HG02885 (cell line): ENCODE measurements at regions not wholly inside any gene's neighbourhood (a gene's known extent, or its start where the extent isn't known, plus 50 kb on each side); places are given as distances from the start of the nearest gene placed in this dataset.
"Not testable (repeated sequence)": the region's sequence is repeated elsewhere in the genome, so short reads cannot be mapped to it uniquely, and the experiment has no call there.

Experiments used
- ATAC-seq: cut with Tn5 transposase; IDR thresholded peaks from one replicate; pipeline ENCODE4 v1.9.1; 2021; ENCODE audit warnings: mild to moderate bottlenecking; ENCODE audit not compliant: unreplicated experiment, poor library complexity

DNA sequence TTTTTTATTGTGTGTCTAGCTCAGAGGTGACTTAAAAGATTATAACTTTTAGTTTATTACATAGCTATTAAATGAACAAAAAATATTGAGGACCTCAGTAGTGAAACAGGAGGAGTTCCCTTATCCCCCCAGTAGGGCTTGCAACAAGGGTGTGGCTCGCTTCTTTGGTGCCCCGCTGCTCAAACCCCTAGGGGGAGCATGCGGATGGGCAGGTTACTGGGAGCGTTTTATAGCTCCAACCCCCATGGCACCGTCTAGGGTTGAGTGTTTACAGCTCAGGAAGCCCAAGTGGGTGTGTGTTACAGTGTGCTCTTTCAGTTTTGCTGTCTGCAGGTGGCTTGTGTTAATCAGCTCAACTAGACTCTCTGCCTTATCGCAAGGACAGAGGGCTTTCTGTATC lies 1513.7 kb downstream of the GRIK2 start:
- ATAC-seq, result no peak

DNA sequence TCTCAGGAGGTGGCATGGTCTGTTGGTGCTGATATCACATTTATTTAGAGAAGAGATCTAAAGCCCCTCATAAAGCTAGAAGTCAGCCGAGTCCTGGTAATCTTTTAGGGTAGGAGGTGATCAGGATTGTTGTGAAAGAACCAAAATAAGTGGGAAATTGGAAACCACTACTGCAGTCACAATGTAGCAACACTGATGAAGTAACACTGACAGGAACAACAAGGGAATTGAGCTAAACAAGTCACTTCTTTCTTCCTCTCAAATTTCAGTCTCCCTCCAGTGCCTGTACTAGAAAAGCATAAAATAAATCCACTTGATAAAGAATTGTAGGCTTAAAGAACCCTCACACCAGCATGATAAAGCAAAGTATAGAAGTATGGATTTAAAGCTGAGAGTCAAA lies 1509.0 kb downstream of the GRIK2 start:
- ATAC-seq, result no peak

- no peak for ATAC-seq
Observed at GRCh38 chr6:102895683-102896082, 1502.2 kb downstream of the GRIK2 start.

DNA sequence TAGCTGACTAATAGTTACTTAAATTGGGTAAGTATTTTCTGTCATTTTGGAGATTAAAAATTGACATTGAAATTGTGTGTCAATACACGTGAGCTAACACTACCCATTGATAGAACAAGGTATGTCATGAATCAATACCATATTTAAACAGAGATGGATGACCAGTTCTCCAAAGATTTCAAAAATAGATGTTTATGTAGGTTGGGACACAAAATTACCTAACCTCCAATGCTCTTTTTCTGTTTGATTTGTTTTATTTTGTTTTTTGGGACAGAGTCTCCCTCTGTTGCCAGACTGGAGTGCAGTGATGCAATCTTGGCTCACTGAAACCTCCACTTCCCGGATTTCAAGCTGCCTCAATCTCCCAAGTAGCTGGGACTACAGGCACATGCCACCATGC lies 1491.7 kb downstream of the GRIK2 start:
- ATAC-seq, result no peak

DNA sequence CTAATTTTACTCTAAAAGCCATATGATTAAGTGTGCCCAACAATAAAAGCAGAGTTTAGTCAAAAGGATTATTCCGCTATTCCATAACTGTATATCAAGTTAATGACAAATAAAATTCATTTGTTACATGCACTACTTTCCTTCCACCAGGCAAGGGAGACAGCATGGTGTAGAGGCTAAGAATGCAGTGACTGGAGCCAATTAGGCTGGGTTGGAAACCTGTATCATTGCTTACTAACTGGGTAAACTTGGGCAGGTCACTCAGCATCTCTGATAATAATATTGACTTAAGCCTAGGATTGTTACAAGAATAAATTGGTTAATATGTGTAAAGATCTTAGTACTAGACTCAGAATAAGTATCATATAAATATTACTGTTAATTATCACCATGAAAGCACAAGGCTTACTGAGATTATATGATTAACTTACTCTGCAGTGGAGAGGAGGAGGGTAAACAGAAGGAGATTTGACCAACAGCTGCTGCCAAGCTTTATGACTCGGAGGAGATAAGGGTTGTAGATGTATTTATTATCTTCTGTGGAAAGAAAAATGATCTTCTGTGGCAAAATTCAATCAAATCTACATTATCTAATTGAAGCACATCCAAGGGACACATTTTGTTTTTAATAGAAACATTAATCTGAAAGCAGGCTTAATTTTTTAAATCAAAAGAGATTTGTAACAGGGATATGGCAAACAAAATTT lies 1459.9 kb downstream of the GRIK2 start:
- no peak for ATAC-seq

DNA sequence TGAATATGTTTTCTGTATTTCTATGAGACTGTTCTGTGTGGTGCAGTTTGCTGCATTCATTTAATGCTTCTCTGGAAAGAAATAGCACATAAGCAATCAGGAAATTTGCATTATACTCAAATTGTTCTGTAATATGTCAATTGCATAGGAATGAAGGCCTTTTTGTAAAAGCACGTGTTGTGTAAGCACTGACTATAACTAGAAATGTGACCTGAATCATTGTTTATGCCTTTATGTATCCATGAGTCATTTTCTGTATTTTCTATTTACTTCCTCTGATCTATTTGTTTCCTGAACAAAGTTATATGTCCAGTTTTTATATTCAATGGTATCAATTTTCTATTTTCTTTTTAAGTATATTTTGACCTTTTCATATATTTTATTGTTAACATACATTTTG lies 1455.3 kb downstream of the GRIK2 start:
- ATAC-seq, result no peak

GRCh38 chr6:102848210-102848609 lies 1454.7 kb downstream of the GRIK2 start:
- ATAC-seq, result no peak

- no peak for ATAC-seq
Observed at GRCh38 chr6:102841060-102841459, 1447.6 kb downstream of the GRIK2 start.

GRCh38 chr6:102832021-102832420 lies 1438.5 kb downstream of the GRIK2 start:
- no peak for ATAC-seq

GRCh38 chr6:102820098-102820497 lies 1426.6 kb downstream of the GRIK2 start:
- ATAC-seq, result no peak

DNA sequence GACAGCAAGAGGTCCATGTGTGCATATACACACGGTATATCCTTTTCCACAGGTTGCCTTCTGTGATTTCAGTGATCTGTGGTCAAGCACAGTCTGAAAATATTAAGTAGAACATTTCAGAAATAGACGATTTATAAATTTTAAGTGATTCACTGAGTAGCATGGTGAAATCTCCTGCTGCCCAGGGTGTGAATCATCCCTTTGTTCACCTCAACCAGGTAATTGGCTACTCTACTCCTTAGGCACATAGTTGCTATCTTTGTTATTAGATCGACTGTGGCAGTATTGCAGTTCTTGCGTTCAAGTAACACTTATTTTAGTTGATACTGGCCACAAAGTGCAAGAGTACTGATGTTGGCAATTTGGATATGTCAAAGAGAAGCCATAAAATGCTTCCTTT lies 1421.7 kb downstream of the GRIK2 start:
- no peak for ATAC-seq

DNA sequence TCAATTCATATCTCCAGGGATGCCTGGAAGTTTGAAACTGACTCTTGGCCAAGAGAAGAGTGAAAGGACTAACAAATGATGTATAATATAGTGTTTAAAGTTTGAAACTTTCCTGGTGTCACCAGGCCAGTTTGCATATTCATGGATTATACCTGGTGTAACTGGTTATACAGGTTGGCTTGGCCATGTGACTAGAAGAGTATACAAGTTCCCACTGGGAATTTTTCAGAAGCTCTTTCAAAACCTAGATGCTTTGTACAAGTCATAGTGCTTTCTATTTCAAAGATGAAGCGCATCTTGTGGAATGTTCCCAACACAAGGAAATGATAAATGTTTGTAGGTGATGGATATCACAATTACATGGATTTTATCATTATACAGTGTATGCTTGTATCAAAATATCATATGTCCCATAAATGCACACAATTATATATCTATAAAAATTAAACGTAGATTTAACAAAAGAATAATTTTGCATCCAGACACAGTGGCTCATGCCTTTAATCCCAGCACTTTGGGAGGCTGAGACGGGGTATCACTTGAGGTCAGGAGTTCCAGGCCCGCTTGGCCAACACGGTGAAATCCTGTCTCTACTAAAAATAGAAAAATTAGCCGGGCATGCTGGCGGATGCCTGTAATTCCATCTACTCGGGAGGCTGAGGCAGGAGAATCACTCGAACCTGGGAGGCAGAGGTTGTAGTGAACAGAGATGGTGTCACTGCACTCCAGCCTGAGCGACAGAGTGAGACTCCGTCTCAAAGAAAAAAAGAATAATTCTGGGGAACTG lies 1420.2 kb downstream of the GRIK2 start:
- ATAC-seq, result no peak

DNA sequence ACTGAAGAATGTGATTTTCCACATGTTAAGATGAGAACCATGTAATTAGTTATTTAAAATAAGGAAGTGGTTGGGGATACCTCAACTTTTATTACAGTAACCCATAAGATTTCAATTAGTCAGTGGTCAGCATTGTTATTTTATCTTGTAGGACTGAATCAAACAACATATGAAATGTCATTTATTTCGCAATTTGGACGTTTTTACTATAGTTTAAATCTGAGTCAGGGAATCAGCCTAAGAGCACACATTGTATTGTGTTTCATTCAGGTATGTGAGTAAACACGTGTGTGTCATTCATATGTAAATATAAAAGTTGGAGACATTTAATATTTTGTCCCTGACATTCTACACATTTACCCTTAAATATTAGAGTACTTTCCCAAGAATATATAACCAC lies 1418.7 kb downstream of the GRIK2 start:
- no peak for ATAC-seq

DNA sequence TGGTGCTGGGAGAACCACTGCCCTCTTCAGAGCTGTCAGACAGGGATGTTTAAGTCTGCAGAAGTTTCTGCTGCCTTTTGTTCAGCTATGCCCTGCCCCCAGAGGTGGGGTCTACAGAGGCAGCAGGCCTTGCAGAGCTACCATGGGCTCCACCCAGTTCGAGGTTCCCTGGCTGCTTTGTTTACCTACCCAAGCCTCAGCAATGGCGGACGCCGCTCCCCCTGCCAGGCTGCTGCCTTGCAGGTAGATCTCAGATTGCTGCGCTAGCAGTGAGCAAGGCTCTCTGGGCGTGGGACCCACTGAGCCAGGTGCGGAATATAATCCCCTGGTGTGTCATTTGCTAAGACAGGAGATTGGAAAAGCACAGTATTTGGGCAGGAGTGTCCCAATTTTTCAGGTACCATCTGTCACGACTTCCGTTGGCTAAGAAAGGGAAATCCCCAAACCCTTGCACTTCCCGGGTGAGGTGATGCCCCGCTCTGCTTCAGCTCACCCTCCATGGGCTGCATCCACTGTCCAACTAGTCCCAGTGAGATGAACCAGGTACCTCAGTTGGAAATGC lies 1415.5 kb downstream of the GRIK2 start:
- ATAC-seq, result not testable (repeated sequence)

DNA sequence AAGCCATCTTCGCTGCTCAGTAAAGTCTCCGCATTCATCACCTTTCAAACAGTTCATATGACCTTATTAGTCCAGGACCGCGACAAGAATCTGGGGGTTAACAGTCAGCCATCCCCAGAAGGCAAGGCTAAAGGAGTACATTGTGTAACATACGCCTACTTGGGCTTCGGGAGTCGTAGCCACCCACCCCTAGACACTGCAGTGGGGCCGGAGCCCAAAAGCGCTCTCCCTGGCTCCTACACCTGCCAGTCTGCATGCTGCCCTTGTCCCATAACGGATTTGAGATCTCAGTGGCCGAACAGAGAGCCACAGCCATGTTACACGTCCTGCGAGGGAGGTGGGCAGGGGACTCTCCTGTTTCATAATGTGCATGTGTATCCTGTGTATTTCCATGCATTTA lies 1405.5 kb downstream of the GRIK2 start:
- ATAC-seq, result no peak

DNA sequence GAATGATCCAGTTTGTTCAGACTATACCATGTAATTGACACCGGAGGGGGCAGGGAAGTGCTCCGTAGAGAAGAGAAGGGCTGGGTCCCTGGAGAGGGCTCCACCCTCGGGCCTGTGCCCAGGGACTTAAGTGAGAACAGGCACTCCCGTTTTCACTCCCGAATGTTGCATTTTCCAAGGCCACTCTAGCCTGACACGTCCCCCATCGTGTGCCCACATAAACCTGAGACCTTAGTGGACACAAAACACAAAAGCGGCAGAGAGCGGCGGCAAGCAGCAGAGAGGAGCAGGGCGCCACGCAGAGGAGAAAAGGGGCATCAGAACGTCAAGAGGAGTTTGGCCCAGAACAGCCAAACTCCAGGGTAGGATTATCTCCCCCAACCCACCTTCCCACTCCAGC lies 1405.1 kb downstream of the GRIK2 start:
- ATAC-seq, result no peak

DNA sequence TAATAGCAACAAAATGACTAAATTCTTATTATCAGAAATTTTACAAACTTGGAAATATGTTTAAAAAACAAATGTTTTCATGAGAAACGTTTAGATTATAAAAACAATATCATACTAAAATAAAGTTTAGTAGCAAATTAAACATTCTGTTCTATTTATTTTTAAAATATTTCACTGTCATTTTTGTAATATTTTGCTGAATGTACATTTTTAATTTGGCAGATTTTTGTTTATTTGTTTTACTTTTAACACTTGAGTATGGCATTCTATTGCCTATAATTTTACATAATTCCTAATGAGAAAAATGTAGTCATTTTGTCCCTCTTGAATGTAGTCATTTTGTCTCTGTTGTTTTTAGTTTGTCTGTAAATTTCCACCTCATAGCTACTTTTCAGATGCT lies 1400.2 kb downstream of the GRIK2 start:
- no peak for ATAC-seq

- no peak for ATAC-seq
Observed at GRCh38 chr6:102774326-102774725, 1380.8 kb downstream of the GRIK2 start.

DNA sequence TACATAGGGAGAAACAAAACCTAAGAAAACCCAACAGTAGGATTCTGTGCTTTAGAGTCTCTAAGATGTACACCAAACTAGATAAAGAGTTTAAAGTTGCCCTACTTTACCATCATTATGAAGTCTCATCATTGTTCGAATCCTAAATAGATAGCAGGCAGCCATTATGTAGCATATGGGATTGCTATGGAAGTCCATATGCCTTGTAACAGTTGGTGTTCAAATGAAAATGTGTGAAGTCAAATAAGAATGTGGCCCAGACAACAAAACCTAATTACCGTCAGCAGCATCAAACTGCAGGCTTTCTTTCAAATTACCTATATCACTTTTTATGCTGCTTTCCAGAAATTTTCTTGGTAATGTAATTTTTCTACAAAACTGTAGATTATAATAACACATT lies 1380.1 kb downstream of the GRIK2 start:
- no peak for ATAC-seq

DNA sequence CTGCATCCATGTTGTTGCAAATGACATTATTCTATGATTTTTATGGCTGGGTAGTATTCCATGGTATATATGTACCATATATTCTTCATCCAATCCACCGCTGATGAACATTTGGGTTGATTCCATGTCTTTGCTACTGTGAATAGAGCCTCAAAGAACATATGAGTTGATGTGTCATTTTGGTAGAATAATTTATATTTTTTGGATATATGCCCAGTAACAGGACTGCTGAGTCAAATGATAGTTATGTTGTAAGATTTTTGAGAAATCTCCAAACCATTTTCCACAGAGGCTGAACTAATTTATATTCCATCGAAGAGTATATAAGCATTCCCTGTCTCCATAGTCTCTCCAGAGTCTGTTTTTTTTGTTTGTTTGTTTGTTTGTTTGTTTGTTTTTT lies 1373.5 kb downstream of the GRIK2 start:
- no peak for ATAC-seq

DNA sequence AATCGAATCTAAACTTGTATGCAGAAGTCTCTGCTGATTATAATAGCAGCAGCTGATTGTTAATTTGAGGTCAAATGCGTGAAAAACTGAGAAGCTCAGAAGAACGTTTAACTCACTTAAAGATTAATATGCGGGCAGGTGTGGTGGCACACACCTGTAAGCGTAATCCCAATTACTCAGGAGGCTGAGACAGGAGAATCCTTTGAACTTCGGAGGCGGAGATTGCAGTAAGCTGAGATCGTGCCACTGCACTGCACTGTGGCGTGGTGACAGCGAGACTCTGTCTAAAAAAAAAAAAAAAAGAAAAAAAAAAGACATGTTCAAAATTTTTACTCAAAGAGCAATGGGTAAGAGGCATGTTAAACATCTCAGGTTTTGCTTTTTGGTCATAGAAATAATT lies 1370.8 kb downstream of the GRIK2 start:
- no peak for ATAC-seq

GRCh38 chr6:102763891-102764290 lies 1370.4 kb downstream of the GRIK2 start:
- ATAC-seq, result no peak
